PC-3 (cell line): ENCODE measurements at regions not wholly inside any gene's neighbourhood (a gene's known extent, or its start where the extent isn't known, plus 50 kb on each side); places are given as distances from the start of the nearest gene placed in this dataset.

Experiments used
- ATAC-seq: fragments of 200-7000 bp; cut with Tn5 transposase; 2 replicates; pipeline ENCODE4 v1.9.1; 2020; ENCODE audit warnings: mild to moderate bottlenecking, moderate library complexity
- BruUV-seq: library from RNA; stranded (reverse); fragments of 400-500 nt; replicated peaks from 2 replicates; lab custom pipeline; 2021; lab: Mats Ljungman, UMichigan
- CTCF ChIA-PET: fragments of 300-600 bp; sonication (Branson Sonifier 250); formaldehyde crosslinking; loops from one replicate; lab custom pipeline; 2022; ENCODE audit warnings: antibody characterized with exemption; lab: Charles Lee
- POLR2A ChIA-PET: fragments of 300-600 bp; sonication (Branson Sonifier 250); formaldehyde crosslinking; loops from one replicate; lab custom pipeline; 2022; ENCODE audit warnings: antibody characterized with exemption; ENCODE audit not compliant: unreplicated experiment; lab: Charles Lee
- DNase-seq: peaks from one replicate; pipeline ENCODE4 v3.0.0-alpha.2; 2015
- H2AFZ ChIP-seq: fragments of 300-600 bp; sonication (generic); 2 replicates; pipeline ENCODE4 v1.6.0; 2016; ENCODE audit warnings: antibody characterized with exemption, low read length
- H3F3A ChIP-seq: fragments of 300-600 bp; sonication (generic); one replicate; pipeline ENCODE4 v1.6.0; 2017; ENCODE audit warnings: antibody characterized with exemption, low read length, control low read depth, mild to moderate bottlenecking; ENCODE audit not compliant: unreplicated experiment
- H3K27ac ChIP-seq: fragments of 300-600 bp; sonication (generic); 2 replicates; pipeline ENCODE4 v1.5.1; 2016; ENCODE audit warnings: mild to moderate bottlenecking, low read length
- H3K27me3 ChIP-seq: fragments of 300-600 bp; sonication (generic); 2 replicates; pipeline ENCODE4 v1.6.1; 2016; ENCODE audit warnings: low read length, mixed read lengths
- H3K36me3 ChIP-seq: fragments of 300-600 bp; sonication (generic); 2 replicates; pipeline ENCODE4 v1.6.1; 2016; ENCODE audit warnings: low read depth, mixed run types, low read length, mixed read lengths
- H3K4me1 ChIP-seq: fragments of 300-600 bp; sonication (generic); 2 replicates; pipeline ENCODE4 v1.5.1; 2016; ENCODE audit warnings: low read length; ENCODE audit not compliant: insufficient read depth
- H3K4me2 ChIP-seq: fragments of 300-600 bp; sonication (generic); 2 replicates; pipeline ENCODE4 v1.6.0; 2016; ENCODE audit warnings: low read length
- H3K4me3 ChIP-seq: fragments of 300-600 bp; sonication (generic); 2 replicates; pipeline ENCODE4 v1.5.1; 2016; ENCODE audit warnings: mild to moderate bottlenecking, low read length, mixed read lengths
- H3K79me2 ChIP-seq: fragments of 300-600 bp; sonication (generic); 2 replicates; pipeline ENCODE4 v1.6.1; 2017; ENCODE audit warnings: low read length, mixed read lengths
- H3K9ac ChIP-seq: fragments of 300-600 bp; sonication (generic); 2 replicates; pipeline ENCODE4 v1.6.0; 2016; ENCODE audit warnings: mild to moderate bottlenecking, low read length
- H3K9me2 ChIP-seq: fragments of 300-600 bp; sonication (generic); replicated peaks from 2 replicates; pipeline ENCODE4 v1.6.1; 2016; ENCODE audit warnings: mixed run types, low read length, mixed read lengths
- H3K9me3 ChIP-seq: fragments of 300-600 bp; sonication (generic); 2 replicates; pipeline ENCODE4 v1.6.1; 2016; ENCODE audit warnings: low read length, mixed read lengths
- H4K20me1 ChIP-seq: fragments of 300-600 bp; sonication (generic); 2 replicates; pipeline ENCODE4 v1.6.1; 2016; ENCODE audit warnings: low read length, mixed read lengths
- CTCF ChIP-seq: fragments of 300-600 bp; sonication (generic); conservative IDR thresholded peaks from 2 replicates; pipeline ENCODE4 v1.5.1; 2017; ENCODE audit warnings: antibody characterized with exemption, low read depth, mild to moderate bottlenecking, low read length
- EZH2 ChIP-seq: fragments of 300-600 bp; sonication (generic); IDR thresholded peaks from one replicate; pipeline ENCODE4 v1.6.1; 2017; ENCODE audit warnings: antibody characterized with exemption, mild to moderate bottlenecking, low read length; ENCODE audit not compliant: unreplicated experiment
- EZH2phosphoT487 ChIP-seq: fragments of 300-600 bp; sonication (generic); IDR thresholded peaks from 2 replicates; pipeline ENCODE4 v1.6.1; 2018; ENCODE audit warnings: mild to moderate bottlenecking, antibody characterized with exemption, low read length, borderline replicate concordance
- intact Hi-C: fragments of 100-400 bp; cut with micrococcal nuclease; formaldehyde crosslinking; loops from 2 replicates; pipeline ENCODE4 v1.9.0; 2023

GRCh38 chr10:10777723-10778122 is 239.9 kb upstream of the CELF2 start:
- BruUV-seq, result no TSS peak
- CTCF ChIA-PET, result no interaction called here
- POLR2A ChIA-PET, result no interaction called here
- Histone ChIP-seq H3K4me1 (0 out of 2 replicates have a peak, but pooled peaks cover 2% of the 10 kb centered on the region), H3K9me2 (no peaks in the 10 kb centered on the region), H3K27me3 (no peaks in the 10 kb centered on the region), H3K27ac (no peak overlapping the region), H4K20me1 (no peaks in the 10 kb centered on the region), H3K9me3 (no peaks in the 10 kb centered on the region), H3K4me3 (no peak overlapping the region), H3K4me2 (no peak overlapping the region), H3K79me2 (no peaks in the 10 kb centered on the region), H3K9ac (no peak overlapping the region), H3K36me3 (no peaks in the 10 kb centered on the region), H3F3A (no peaks in the 10 kb centered on the region), H2AFZ (no peak overlapping the region)
- intact Hi-C loops, result no loop called here
- no peak for DNase-seq
- ATAC-seq, result no peak
- TF ChIP-seq EZH2, result no peak
- TF ChIP-seq CTCF, result no peak

- Histone ChIP-seq H3K9me2 (no peaks in the 10 kb centered on the region), H3K36me3 (no peaks in the 10 kb centered on the region), H3K79me2 (no peaks in the 10 kb centered on the region), H3K27ac (no peak overlapping the region), H3K4me3 (no peak overlapping the region), H3K27me3 (no peaks in the 10 kb centered on the region), H4K20me1 (no peaks in the 10 kb centered on the region), H3K4me1 (0 out of 2 replicates have a peak, but pooled peaks cover 8% of the 10 kb centered on the region), H3F3A (no peaks in the 10 kb centered on the region), H3K9me3 (no peaks in the 10 kb centered on the region), H3K9ac (no peak overlapping the region), H2AFZ (no peak overlapping the region), H3K4me2 (no peak overlapping the region)
- DNase-seq (no peak), ATAC-seq (no peak)
- TF ChIP-seq EZH2 (no peak), EZH2phosphoT487 (no peak), CTCF (no peak)
- ChIA-PET CTCF (no interaction called here), POLR2A (no interaction called here)
- no TSS peak for BruUV-seq
- intact Hi-C loops, result no loop called here
Observed at GRCh38 chr10:10778959-10779358, 238.7 kb upstream of the CELF2 start.

GRCh38 chr10:10779511-10779910 is 238.2 kb upstream of the CELF2 start:
- Histone ChIP-seq H3K27ac (no peak overlapping the region), H3K27me3 (no peaks in the 10 kb centered on the region), H3K4me3 (no peak overlapping the region), H4K20me1 (no peaks in the 10 kb centered on the region), H3K4me2 (no peak overlapping the region), H3K79me2 (no peaks in the 10 kb centered on the region), H3K4me1 (0 out of 2 replicates have a peak, but pooled peaks cover 8% of the 10 kb centered on the region), H3K9ac (no peak overlapping the region), H3K9me2 (no peaks in the 10 kb centered on the region), H3K36me3 (no peaks in the 10 kb centered on the region), H3K9me3 (no peaks in the 10 kb centered on the region), H3F3A (no peaks in the 10 kb centered on the region), H2AFZ (no peak overlapping the region)
- TF ChIP-seq EZH2phosphoT487 (no peak), EZH2 (no peak), CTCF (no peak)
- POLR2A ChIA-PET, result no interaction called here
- DNase-seq (no peak), ATAC-seq (no peak)
- BruUV-seq, result no TSS peak
- intact Hi-C loops, result no loop called here
- CTCF ChIA-PET, result no interaction called here
